Activated CD4-positive, alpha-beta T cell treated with anti-CD3 and anti-CD28 coated beads, Interleukin-2, amount 50 U/mL, for 48 hours (primary cell): ENCODE measurements at regions not wholly inside any gene's neighbourhood (a gene's known extent, or its start where the extent isn't known, plus 50 kb on each side); places are given as distances from the start of the nearest gene placed in this dataset.

Source experiments
- DNase-seq, 2 experiments: peaks; one replicate each; pipeline ENCODE4 v3.0.0-alpha.2; 2020

DNA sequence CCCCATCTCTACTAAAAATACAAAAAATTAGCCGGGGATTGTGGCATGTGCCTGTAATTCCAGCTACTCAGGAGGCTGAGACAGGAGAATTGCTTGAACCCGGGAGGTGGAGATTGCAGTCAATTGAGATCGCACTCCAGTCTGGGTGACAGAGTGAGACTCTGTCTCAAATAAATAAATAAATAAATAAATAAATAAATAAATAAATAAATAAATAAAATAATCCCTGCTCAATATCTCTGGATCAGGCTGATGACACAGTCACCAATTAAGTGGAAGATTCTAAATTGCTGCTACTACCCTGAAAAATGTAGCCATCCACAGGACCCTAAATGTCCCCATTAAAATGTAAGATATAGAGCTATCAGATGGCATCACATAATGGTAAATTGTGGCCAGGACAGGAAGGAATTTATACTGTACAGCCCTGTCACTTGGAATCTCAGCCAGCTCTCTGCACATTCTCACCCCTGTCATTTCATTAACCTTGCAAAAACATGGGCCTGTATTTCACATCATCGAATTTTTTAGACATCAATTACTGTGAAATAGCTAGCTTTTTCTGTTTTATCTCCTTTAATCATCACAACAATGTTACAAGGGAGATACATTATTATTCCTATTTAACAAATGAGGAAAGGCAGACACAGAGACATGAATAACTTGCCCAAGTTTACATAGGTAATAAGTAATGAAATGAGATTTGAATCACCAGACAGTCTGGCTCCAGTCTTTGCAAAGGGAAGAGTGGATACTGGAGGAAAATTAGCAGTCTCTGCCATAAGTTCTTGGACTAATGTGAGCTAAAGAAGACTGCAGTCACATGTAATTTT, 56.7 kb upstream of the NTPCR start:
- no peak for DNase-seq

- DNase-seq, result no peak
Observed at GRCh38 chr1:232894436-232894835, 56.0 kb upstream of the NTPCR start.

DNA sequence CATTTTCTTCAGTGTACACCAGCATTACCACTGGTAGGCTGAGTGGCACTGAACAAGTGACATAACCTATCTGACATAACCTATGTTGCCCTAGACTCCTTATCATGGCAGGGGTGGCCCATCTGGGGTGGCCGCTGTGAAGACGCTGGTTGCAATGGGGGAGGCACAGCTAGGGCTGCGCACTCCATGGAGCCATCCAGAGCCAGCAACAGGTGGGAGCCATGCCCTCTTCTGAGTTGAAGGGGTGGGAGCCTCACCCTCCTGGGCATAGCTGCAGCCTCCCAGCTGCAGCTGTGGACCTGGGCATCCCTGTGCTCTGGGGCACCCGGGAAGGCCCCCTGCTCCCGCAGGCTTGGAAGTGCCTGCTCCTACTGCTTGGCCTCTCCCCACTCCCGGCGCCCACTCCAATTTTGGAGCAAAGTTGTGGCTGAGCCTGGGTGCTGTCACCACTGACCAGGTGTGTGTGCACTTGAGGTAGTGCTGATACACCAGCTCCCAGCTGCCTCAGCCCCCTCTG, 52.4 kb upstream of the NTPCR start:
- DNase-seq, result no peak

- no peak for DNase-seq
Observed at GRCh38 chr1:232899268-232899667, 51.1 kb upstream of the NTPCR start.

DNA sequence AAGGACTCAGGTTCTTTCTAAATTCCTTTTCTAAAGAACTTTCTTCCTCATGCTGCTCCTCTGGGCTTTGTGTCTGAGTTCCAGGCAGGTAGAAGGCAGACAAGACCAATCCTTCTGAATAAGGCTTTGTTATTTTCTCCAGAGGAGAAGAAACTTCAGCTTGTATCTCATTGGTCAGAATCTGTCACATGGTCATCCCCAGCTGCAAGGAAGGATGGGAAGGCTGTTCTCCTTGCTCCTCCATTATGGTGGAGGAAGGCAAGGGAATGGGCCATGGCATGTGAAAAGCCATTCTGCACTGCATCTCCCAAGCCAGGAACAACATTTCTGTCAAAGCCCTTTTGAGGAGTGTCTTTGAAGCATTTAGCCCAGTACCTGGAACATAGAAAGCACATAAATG, 50.6 kb upstream of the NTPCR start:
- no peak for DNase-seq
